T-cell (primary cell): ENCODE measurements at regions not wholly inside any gene's neighbourhood (a gene's known extent, or its start where the extent isn't known, plus 50 kb on each side); places are given as distances from the start of the nearest gene placed in this dataset.

ENCODE experiments used
- ATAC-seq, 4 experiments: fragments of 200-7000 bp in 3 of 4; fragments of 150-1000 bp in 1 of 4; cut with Tn5 transposase; replicated peaks in 1 of 4; 1 replicate in 3 of 4; 2 replicates in 1 of 4; pipeline ENCODE4 v1.10.0; 2021; ENCODE audit warnings: moderate library complexity in 3 of 4, mild to moderate bottlenecking in 2 of 4, moderate number of reproducible peaks in 1 of 4
- CTCF ChIA-PET, 2 donors: fragments of 300-600 bp; sonication (Branson Sonifier 250); formaldehyde crosslinking; loops; one replicate each; lab custom pipeline; 2022; ENCODE audit warnings: antibody characterized with exemption in 2 of 2; lab: Charles Lee
- POLR2A ChIA-PET, 2 donors: fragments of 300-600 bp; sonication (Branson Sonifier 250); formaldehyde crosslinking; loops; one replicate each; lab custom pipeline; 2022; ENCODE audit warnings: antibody characterized with exemption in 2 of 2; lab: Charles Lee
- DNase-seq, 35 experiments: peaks; one replicate each; pipeline versions ENCODE4 v3.0.0 to v3.0.0-alpha.2; 2013 to 2023
- H3K27ac ChIP-seq: one replicate; pipeline ENCODE4 v1.5.1; 2013; ENCODE audit warnings: low read length
- H3K27me3 ChIP-seq, 2 experiments: replicated peaks in 1 of 2; 1 replicate in 1 of 2; 2 replicates in 1 of 2; pipeline versions ENCODE4 v1.6.1 to v1.7.0; 2013; ENCODE audit warnings: low read length in 1 of 2, mixed read lengths in 1 of 2; ENCODE audit not compliant: control insufficient read depth in 2 of 2, insufficient read depth in 2 of 2; ENCODE audit errors: extremely low read depth in 1 of 2
- H3K36me3 ChIP-seq, 2 donors: 1 replicate in 1 of 2; 2 replicates in 1 of 2; pipeline versions ENCODE4 v1.6.1 to v1.7.0; 2013; ENCODE audit warnings: low read length in 1 of 2; ENCODE audit not compliant: control insufficient read depth in 2 of 2, insufficient read depth in 1 of 2; ENCODE audit errors: extremely low read depth in 1 of 2
- H3K4me1 ChIP-seq, 2 experiments: 1 replicate in 1 of 2; 2 replicates in 1 of 2; pipeline versions ENCODE4 v1.6.1 to v1.7.0; 2013; ENCODE audit warnings: low read length in 2 of 2, mixed read lengths in 1 of 2; ENCODE audit not compliant: insufficient read depth in 2 of 2, control insufficient read depth in 1 of 2; ENCODE audit errors: extremely low read depth in 1 of 2
- H3K4me3 ChIP-seq, 2 donors: 1 replicate in 1 of 2; 2 replicates in 1 of 2; pipeline versions ENCODE4 v1.5.1 to v1.7.0; 2013; ENCODE audit warnings: mild to moderate bottlenecking in 2 of 2, low read length in 1 of 2, moderate library complexity in 1 of 2; ENCODE audit not compliant: control insufficient read depth in 1 of 2; ENCODE audit errors: extremely low read depth in 1 of 2
- H3K9me3 ChIP-seq: 2 replicates; pipeline ENCODE4 v1.7.0; 2013
- H3K27ac Mint-ChIP-seq, 2 donors: one replicate each; pipeline ENCODE4 v1.8.0; 2020 to 2021; ENCODE audit warnings: mild to moderate bottlenecking in 2 of 2, mixed read lengths in 2 of 2
- H3K27me3 Mint-ChIP-seq, 2 donors: one replicate each; pipeline ENCODE4 v1.8.0; 2021 to 2022; ENCODE audit warnings: mixed read lengths in 2 of 2
- H3K36me3 Mint-ChIP-seq: one replicate; pipeline ENCODE4 v1.8.0; 2021; ENCODE audit warnings: mixed read lengths
- H3K4me1 Mint-ChIP-seq, 3 donors: one replicate each; pipeline ENCODE4 v1.8.0; 2020 to 2022; ENCODE audit warnings: mixed read lengths in 3 of 3, mild to moderate bottlenecking in 1 of 3
- H3K4me3 Mint-ChIP-seq, 3 donors: one replicate each; pipeline ENCODE4 v1.8.0; 2020 to 2022; ENCODE audit warnings: mild to moderate bottlenecking in 3 of 3, mixed read lengths in 3 of 3, moderate library complexity in 3 of 3
- H3K9me3 Mint-ChIP-seq, 3 donors: one replicate each; pipeline ENCODE4 v1.8.0; 2020 to 2022; ENCODE audit warnings: mixed read lengths in 3 of 3
- WGBS: methylation state at CpG from one replicate; pipeline ENCODE4 v1.1.5; 2013; ENCODE audit warnings: missing lambda C conversion rate; ENCODE audit not compliant: insufficient coverage; 5-methylcytosine and 5-hydroxymethylcytosine counted together

DNA sequence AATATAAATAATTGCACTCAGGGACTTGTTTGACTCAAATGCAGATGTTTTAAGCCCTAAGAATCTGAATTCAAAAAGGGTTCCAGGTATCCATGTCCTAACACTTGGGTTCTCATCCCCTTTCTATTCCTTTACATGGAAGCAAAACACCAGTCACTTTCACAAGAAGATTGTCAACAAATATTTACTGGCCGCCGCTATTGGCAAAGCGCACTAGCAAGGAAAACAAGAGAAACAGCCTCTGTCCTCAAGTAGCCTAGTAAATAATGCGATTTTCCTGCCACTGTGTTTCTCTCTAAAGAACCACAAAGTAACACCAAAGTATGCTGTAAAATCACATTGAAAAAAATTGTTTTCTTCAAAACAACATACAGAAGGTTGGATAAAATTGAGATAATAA lies 66.7 kb upstream of the EZH2 start:
- Histone ChIP-seq H3K36me3 (no peaks in the 10 kb centered on the region), H3K4me3 (no peak overlapping the region), H3K27me3 (no peaks in the 10 kb centered on the region), H3K9me3 (no peaks in the 10 kb centered on the region), H3K4me1 (no peaks in the 10 kb centered on the region), H3K27ac (no peak overlapping the region)
- ATAC-seq (no peak), DNase-seq (no peak)
- no peaks in the 10 kb centered on the region for H3K4me1 Mint-ChIP-seq
- ChIA-PET POLR2A (no interaction called here), CTCF (no interaction called here)
- no peak overlapping the region for H3K4me3 Mint-ChIP-seq
- H3K36me3 Mint-ChIP-seq: no peaks in the 10 kb centered on the region
- no CpG with 5 or more reads among the region's 4 CpGs for WGBS
- H3K27me3 Mint-ChIP-seq: no peaks in the 10 kb centered on the region
- no peak overlapping the region for H3K27ac Mint-ChIP-seq
- H3K9me3 Mint-ChIP-seq: no peaks in the 10 kb centered on the region

DNA sequence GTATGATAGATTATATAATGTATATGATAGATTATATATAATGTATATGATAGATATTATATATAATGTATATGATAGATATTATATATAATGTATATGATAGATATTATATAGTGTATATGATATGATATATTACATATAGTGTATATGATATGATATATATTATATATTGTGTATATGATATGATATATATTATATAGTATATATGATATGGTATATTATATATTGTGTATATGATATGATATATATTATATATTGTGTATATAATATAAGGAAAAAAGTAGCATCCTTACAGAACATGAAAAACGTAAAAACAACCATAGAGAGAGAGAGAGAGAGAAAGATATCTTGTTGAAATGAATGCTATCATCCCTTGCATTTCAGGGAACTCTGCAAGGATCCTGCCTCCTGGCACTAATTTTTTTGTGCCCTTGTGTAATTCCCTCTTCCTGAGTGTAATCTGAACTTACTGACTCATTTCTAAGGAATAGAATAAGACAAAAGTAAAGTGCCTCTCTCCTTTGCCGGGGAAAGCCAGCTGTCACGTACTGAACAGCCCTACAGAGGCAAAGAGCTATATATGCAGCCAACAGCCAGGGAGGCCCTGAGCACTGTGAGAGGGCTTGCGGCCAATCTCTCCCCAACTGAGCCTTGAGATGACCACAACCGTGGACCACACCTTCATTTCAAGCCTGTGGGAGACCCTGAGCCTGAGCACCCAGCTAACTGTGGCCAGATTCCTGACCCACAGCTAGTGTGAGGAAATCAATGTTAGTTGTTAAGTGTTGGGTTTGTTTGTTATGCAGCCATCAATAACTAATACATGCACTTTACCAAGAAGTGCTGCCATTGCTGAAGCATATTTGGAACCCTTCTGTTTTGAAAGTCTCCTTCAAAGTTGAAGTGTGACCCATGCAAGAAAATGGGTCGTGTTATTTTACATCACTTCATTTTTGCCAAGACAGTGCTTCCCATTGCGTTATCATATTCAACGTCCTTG lies 61.1 kb upstream of the EZH2 start:
- Histone ChIP-seq H3K4me3 (no peak overlapping the region), H3K27me3 (no peaks in the 10 kb centered on the region), H3K9me3 (no peaks in the 10 kb centered on the region), H3K36me3 (no peaks in the 10 kb centered on the region), H3K4me1 (peaks cover under 1 to 3% of the 10 kb centered on the region in 2 experiments), H3K27ac (no peak overlapping the region)
- Mint-ChIP-seq H3K27ac (no peak overlapping the region), H3K27me3 (no peaks in the 10 kb centered on the region), H3K4me1 (peaks cover 6 to 10% (median 8%) of the 10 kb centered on the region in 3 donors), H3K36me3 (no peaks in the 10 kb centered on the region), H3K4me3 (no peak overlapping the region), H3K9me3 (no peaks in the 10 kb centered on the region)
- POLR2A ChIA-PET: no interaction called here
- no peak for DNase-seq
- WGBS: 91% methylated on average over 5 of the region's 8 CpGs
- no peak for ATAC-seq
- CTCF ChIA-PET: no interaction called here

DNA sequence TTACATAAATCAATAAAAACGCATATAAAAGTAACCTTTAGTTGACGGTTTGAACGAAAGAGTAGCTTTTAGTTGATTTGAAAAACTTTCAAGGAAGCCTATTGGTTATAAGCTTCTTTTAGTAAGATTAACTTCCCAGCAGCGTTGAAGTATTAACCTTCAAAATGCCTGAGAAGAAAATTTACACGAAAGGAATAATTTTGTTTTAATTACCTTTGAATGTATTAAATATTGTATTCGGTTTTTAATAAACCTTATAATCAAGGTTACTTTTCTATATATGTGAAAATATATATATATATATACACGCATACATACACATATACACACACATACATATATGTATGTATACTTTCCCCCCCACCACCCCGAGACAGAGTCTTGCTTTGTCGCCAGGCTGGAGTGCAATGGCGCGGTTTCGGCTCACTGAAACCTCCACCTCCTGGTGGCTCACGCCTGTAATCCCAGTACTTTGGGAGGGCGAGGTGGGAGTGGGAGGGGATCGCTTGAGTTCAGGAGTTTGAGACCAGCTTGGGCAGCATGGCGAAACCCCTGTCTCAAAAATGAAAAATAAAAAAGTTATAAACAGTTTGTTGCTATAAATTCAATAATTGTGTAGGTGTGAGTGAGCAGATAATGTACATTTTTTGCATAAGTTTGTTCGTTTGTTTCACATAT lies 57.6 kb upstream of the EZH2 start:
- Mint-ChIP-seq H3K9me3 (no peaks in the 10 kb centered on the region), H3K27ac (peak overlapping the region; percentile 97 to 99), H3K4me1 (peaks cover 18 to 21% (median 18%) of the 10 kb centered on the region in 3 donors), H3K4me3 (peak overlapping the region; percentile 94 to 97 (median 95)), H3K36me3 (no peaks in the 10 kb centered on the region), H3K27me3 (no peaks in the 10 kb centered on the region)
- Histone ChIP-seq H3K4me3 (peak overlapping the region; percentile 88 to 97), H3K27ac (peak overlapping the region; percentile 77), H3K36me3 (no peaks in the 10 kb centered on the region), H3K9me3 (no peaks in the 10 kb centered on the region), H3K27me3 (no peaks in the 10 kb centered on the region), H3K4me1 (peaks cover 3 to 12% of the 10 kb centered on the region in 2 experiments)
- peak; percentile 57 to 83 (median 61) for ATAC-seq
- CTCF ChIA-PET: interaction anchor here (0.6 to 2.0 kb wide), 23 partner anchors 9 to 367 kb away, joined by 3 to 22 read pairs (median 4); partner anchors contain the start of genes CUL1 (in 1 of the 2) and EZH2 (in 1 of the 2)
- peak in 34 of 35 experiments; percentile 37 to 78 (median 60) for DNase-seq
- WGBS: no CpG with 5 or more reads among the region's 17 CpGs
- POLR2A ChIA-PET: interaction anchor here (0.6 to 1.5 kb wide), 13 partner anchors 10 to 658 kb away, joined by 3 to 10 read pairs (median 4); partner anchors contain the start of gene CUL1 (in 1 of the 2)

DNA sequence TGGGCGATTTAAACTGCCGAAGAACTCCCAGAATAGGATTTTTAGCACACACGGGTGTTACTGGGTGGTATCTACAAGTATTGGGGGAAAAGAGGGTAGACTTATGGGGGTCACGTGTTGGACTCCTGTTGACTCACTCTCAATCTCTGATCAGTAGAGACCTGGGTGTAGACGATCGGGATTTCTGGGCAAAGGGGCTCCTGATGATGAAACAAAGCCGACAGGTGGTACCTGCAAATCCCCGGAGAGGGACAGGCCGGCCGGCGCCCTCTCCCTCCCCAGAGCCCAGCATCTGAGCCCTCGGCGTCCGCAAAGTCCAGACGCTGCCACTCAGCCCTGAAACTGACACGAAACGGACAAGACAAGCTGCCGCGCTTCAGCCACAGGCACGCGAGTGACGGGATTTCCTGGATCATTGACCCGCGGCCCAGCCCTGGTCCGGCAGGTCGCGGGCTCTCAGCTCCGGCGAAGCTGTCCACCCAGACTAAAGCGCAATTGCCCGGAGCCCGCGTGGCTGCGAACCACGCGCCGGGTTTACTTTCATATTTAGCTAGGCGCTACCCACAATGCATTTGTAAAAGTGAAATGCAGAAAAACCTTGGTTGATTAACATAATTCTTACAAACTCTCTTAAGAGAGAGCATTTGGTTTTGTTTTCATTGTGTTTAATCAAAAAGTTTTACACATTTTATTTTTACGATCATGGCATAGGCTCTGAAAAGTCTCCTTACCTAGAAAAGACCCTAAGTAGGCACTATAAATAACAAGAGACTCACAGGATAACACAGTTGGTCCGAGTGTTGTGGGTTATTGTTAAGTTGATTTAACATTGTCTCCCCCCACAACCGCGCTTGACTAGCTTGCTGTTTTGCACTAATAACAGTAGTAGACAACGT lies 56.9 kb upstream of the EZH2 start:
- Histone ChIP-seq H3K4me1 (peaks cover 3 to 12% of the 10 kb centered on the region in 2 experiments), H3K27ac (peak overlapping the region; percentile 77), H3K9me3 (no peaks in the 10 kb centered on the region), H3K4me3 (peak overlapping the region; percentile 88 to 97), H3K27me3 (no peaks in the 10 kb centered on the region), H3K36me3 (no peaks in the 10 kb centered on the region)
- ChIA-PET POLR2A (interaction anchor here (0.6 to 1.5 kb wide), 12 partner anchors 18 to 659 kb away, joined by 3 to 10 read pairs (median 4); partner anchors contain the start of gene CUL1 (in 1 of the 2)), CTCF (interaction anchor here (0.6 to 2.0 kb wide), 21 partner anchors 8 to 366 kb away, joined by 3 to 22 read pairs (median 4); partner anchors contain the start of genes CUL1 (in 1 of the 2) and EZH2 (in 1 of the 2))
- H3K27me3 Mint-ChIP-seq: no peaks in the 10 kb centered on the region
- peak overlapping the region; percentile 97 to 99 for H3K27ac Mint-ChIP-seq
- ATAC-seq (peak; percentile 72 to 83 (median 79)), DNase-seq (peak; percentile 32 to 83 (median 53))
- WGBS: under 1% methylated on average over 28 of the region's 43 CpGs
- H3K4me3 Mint-ChIP-seq: peak overlapping the region; percentile 94 to 97 (median 95)
- H3K36me3 Mint-ChIP-seq: no peaks in the 10 kb centered on the region
- peaks cover 18 to 21% (median 18%) of the 10 kb centered on the region in 3 donors for H3K4me1 Mint-ChIP-seq
- H3K9me3 Mint-ChIP-seq: no peaks in the 10 kb centered on the region

DNA sequence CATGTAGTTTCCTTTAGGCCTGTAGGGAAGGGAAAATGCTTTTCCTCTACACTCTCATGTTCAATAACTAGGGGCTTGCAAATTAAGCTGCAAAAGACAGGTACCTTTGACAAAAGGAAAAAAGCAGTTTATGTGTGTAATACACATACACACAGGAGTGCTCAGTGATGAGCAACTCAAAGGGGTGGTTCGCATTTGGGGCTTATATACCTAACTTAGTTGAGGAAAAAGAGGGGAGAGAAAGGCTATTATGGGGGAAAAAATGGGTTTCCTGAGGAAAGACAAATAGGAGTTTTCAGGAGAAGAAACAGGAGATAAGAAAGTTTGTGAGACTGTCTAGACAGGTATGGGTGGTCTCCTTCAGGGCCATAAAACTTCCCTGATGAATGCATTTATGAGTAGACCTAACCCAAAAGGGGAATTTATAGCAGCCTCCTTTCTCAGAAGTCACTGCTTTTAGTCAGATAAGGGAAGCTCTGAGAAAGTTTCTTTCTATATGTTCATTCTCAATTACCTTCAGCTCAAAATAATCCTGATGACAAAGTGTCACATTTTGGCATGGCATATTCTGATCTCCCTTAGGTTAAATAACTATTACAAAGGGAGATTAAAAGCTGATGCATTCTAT lies 55.2 kb upstream of the EZH2 start:
- Histone ChIP-seq H3K36me3 (no peaks in the 10 kb centered on the region), H3K9me3 (no peaks in the 10 kb centered on the region), H3K4me3 (no peak overlapping the region), H3K4me1 (peaks cover 3 to 12% of the 10 kb centered on the region in 2 experiments), H3K27ac (no peak overlapping the region), H3K27me3 (no peaks in the 10 kb centered on the region)
- CTCF ChIA-PET: interaction anchor here (0.5 to 1.5 kb wide), 7 partner anchors 24 to 84 kb away, joined by 3 to 6 read pairs (median 4); no protein-coding TSS in a partner anchor
- Mint-ChIP-seq H3K9me3 (no peaks in the 10 kb centered on the region), H3K27me3 (no peaks in the 10 kb centered on the region), H3K27ac (no peak overlapping the region), H3K4me1 (peaks cover 18 to 21% (median 18%) of the 10 kb centered on the region in 3 donors), H3K36me3 (no peaks in the 10 kb centered on the region), H3K4me3 (peak overlapping the region in 1 of 3 donors; percentile 4)
- ATAC-seq (no peak), DNase-seq (no peak)
- POLR2A ChIA-PET: no interaction called here
- WGBS: 80% methylated on average over 1 of the region's 1 CpG
